GM12878 (cell line): ENCODE measurements at regions not wholly inside any gene's neighbourhood (a gene's known extent, or its start where the extent isn't known, plus 50 kb on each side); places are given as distances from the start of the nearest gene placed in this dataset.

Experiments
- ATAC-seq: fragments of 200-7000 bp; cut with Tn5 transposase; 3 replicates; pipeline ENCODE4 v1.9.1; 2020; ENCODE audit warnings: mild to moderate bottlenecking, moderate library complexity
- BruUV-seq: library from RNA; stranded (reverse); fragments of 400-500 nt; replicated peaks from 2 replicates; lab custom pipeline; 2021; lab: Mats Ljungman, UMichigan
- CTCF ChIA-PET: fragments of 300-600 bp; sonication (Branson Sonifier 250); formaldehyde crosslinking; extraction: SDS; loops from one replicate; lab custom pipeline; 2021; ENCODE audit warnings: inconsistent platforms; lab: Yijun Ruan, JAX
- POLR2A ChIA-PET: fragments of 350-600 bp; formaldehyde crosslinking; extraction: SDS; loops from one replicate; lab custom pipeline; 2021; ENCODE audit warnings: inconsistent platforms; lab: Charles Lee
- RAD21 ChIA-PET: fragments of 300-600 bp; sonication (Branson Sonifier 250); formaldehyde crosslinking; loops from one replicate; lab custom pipeline; 2023; ENCODE audit warnings: antibody characterized with exemption; ENCODE audit not compliant: unreplicated experiment; lab: Charles Lee
- SMC1A ChIA-PET: fragments of 300-600 bp; sonication (Branson Sonifier 250); formaldehyde crosslinking; loops from one replicate; lab custom pipeline; 2023; ENCODE audit not compliant: unreplicated experiment, uncharacterized antibody; lab: Charles Lee
- DNase-seq: peaks from one replicate; pipeline ENCODE4 v3.0.0-alpha.2; 2011; ENCODE audit warnings: low read depth, low spot score
- FAIRE-seq: peaks from 3 replicates; lab custom pipeline; 2011; peaks lifted over from hg19 to GRCh38; lab: Jason Lieb, UNC
- H2AFZ ChIP-seq: 2 replicates; pipeline ENCODE4 v1.6.0; 2011; ENCODE audit warnings: low read depth, low read length, control low read depth; ENCODE audit not compliant: control insufficient read depth
- H3K27ac ChIP-seq: 2 replicates; pipeline ENCODE4 v1.5.1; 2011; ENCODE audit warnings: control low read depth; ENCODE audit not compliant: control insufficient read depth, insufficient read depth
- H3K27me3 ChIP-seq, 2 experiments: replicated peaks in 1 of 2; 2 replicates each; pipeline versions ENCODE4 v1.6.0 to v1.6.1; 2011; ENCODE audit warnings: low read length in 1 of 2; ENCODE audit not compliant: control insufficient read depth in 2 of 2, insufficient read depth in 2 of 2
- H3K36me3 ChIP-seq, 2 experiments: 2 replicates each; pipeline ENCODE4 v1.5.1; 2011; ENCODE audit warnings: low read length in 1 of 2; ENCODE audit not compliant: control insufficient read depth in 2 of 2, insufficient read depth in 2 of 2
- H3K4me1 ChIP-seq: 2 replicates; pipeline ENCODE4 v1.6.1; 2011; ENCODE audit warnings: mild to moderate bottlenecking, low read length, moderate library complexity, mixed read lengths; ENCODE audit not compliant: control insufficient read depth, insufficient read depth
- H3K4me2 ChIP-seq: 2 replicates; pipeline ENCODE4 v1.6.0; 2011; ENCODE audit warnings: control low read depth; ENCODE audit not compliant: control insufficient read depth, insufficient read depth
- H3K4me3 ChIP-seq: fragments of 200-600 bp; sonication (generic); 2 replicates; pipeline ENCODE4 v1.5.1; 2016
- H3K79me2 ChIP-seq: 2 replicates; pipeline ENCODE4 v1.6.0; 2011; ENCODE audit warnings: low read length; ENCODE audit not compliant: control insufficient read depth, insufficient read depth
- H3K9ac ChIP-seq: 2 replicates; pipeline ENCODE4 v1.8.0; 2011; ENCODE audit warnings: low read length, control low read depth, mixed read lengths; ENCODE audit not compliant: control insufficient read depth, insufficient read depth
- H3K9me3 ChIP-seq: replicated peaks from 3 replicates; pipeline ENCODE4 v1.5.1; 2011; ENCODE audit warnings: mild to moderate bottlenecking, low read length; ENCODE audit not compliant: control insufficient read depth, insufficient read depth
- H4K20me1 ChIP-seq: 2 replicates; pipeline ENCODE4 v1.6.0; 2011; ENCODE audit not compliant: control insufficient read depth, insufficient read depth
- BACH1 ChIP-seq: fragments of 450-650 bp; IDR thresholded peaks from 2 replicates; pipeline ENCODE4 v1.6.1; 2017; ENCODE audit warnings: mild to moderate bottlenecking, borderline replicate concordance
- BRCA1 ChIP-seq: IDR thresholded peaks from 2 replicates; pipeline ENCODE4 v1.6.1; 2011; ENCODE audit warnings: low read depth, low read length, improper control_type of control experiment
- EED ChIP-seq: sonication (generic); IDR thresholded peaks from 2 replicates; pipeline ENCODE4 v1.6.1; 2016; ENCODE audit warnings: antibody characterized with exemption, low read depth
- FOXK2 ChIP-seq: fragments of 450-650 bp; IDR thresholded peaks from 2 replicates; pipeline ENCODE4 v1.6.1; 2017; ENCODE audit warnings: mild to moderate bottlenecking, moderate library complexity
- GATAD2B ChIP-seq: fragments of 450-650 bp; conservative IDR thresholded peaks from 2 replicates; pipeline ENCODE4 v1.6.1; 2017; ENCODE audit warnings: low read depth, mild to moderate bottlenecking, moderate library complexity
- MXI1 ChIP-seq: fragments of 150-350 bp; IDR thresholded peaks from 2 replicates; pipeline ENCODE4 v1.6.1; 2011; ENCODE audit warnings: low read depth, mild to moderate bottlenecking, inconsistent platforms, low read length, improper control_type of control experiment
- NFYA ChIP-seq: IDR thresholded peaks from 2 replicates; pipeline ENCODE4 v1.6.1; 2011; ENCODE audit warnings: low read depth, mild to moderate bottlenecking, low read length, improper control_type of control experiment, borderline replicate concordance
- SREBF1 ChIP-seq: IDR thresholded peaks from 2 replicates; pipeline ENCODE4 v1.6.1; 2012; ENCODE audit warnings: mild to moderate bottlenecking, low read length
- SRF ChIP-seq, 2 experiments: IDR thresholded peaks; 2 replicates each; pipeline ENCODE4 v1.6.1; 2011; ENCODE audit warnings: low read depth in 2 of 2, low read length in 2 of 2, mild to moderate bottlenecking in 1 of 2, moderate library complexity in 1 of 2
- YBX1 ChIP-seq: fragments of 450-650 bp; IDR thresholded peaks from 2 replicates; pipeline ENCODE4 v1.6.1; 2016; ENCODE audit warnings: antibody characterized with exemption
- ZNF622 ChIP-seq: fragments of 450-650 bp; IDR thresholded peaks from 2 replicates; pipeline ENCODE4 v1.6.1; 2017; ENCODE audit warnings: mild to moderate bottlenecking, inconsistent platforms
- WGBS: methylation state at CpG from one replicate; pipeline ENCODE4 v1.1.6; 2016; ENCODE audit warnings: low lambda C conversion rate; ENCODE audit not compliant: insufficient replicate concordance, insufficient coverage; ENCODE audit errors: missing lambda C conversion rate; 5-methylcytosine and 5-hydroxymethylcytosine counted together
- in situ Hi-C: fragments of 300-500 bp; cut with MboI; formaldehyde crosslinking; loops from 9 replicates; pipeline ENCODE4 v1.14.3; 2018; ENCODE audit warnings: mixed read lengths
- intact Hi-C: fragments of 100-400 bp; cut with micrococcal nuclease; formaldehyde crosslinking; loops from one replicate; pipeline ENCODE4 v1.14.2; 2022; ENCODE audit not compliant: unreplicated experiment
- TF ChIP-seq, protein P1 (sequence below): IDR thresholded peaks from 2 replicates; pipeline ENCODE4 v1.6.1; 2011; ENCODE audit warnings: borderline replicate concordance, low read depth, mild to moderate bottlenecking, moderate library complexity, low read length; ENCODE audit not compliant: insufficient read depth, poor library complexity, severe bottlenecking
- TF ChIP-seq, protein P2 (sequence below): fragments of 450-650 bp; IDR thresholded peaks from 2 replicates; pipeline ENCODE4 v1.6.1; 2017; ENCODE audit warnings: mild to moderate bottlenecking
- TF ChIP-seq, protein P3 (sequence below): fragments of 450-650 bp; IDR thresholded peaks from 2 replicates; pipeline ENCODE4 v1.6.1; 2014; ENCODE audit warnings: mild to moderate bottlenecking

DNA sequence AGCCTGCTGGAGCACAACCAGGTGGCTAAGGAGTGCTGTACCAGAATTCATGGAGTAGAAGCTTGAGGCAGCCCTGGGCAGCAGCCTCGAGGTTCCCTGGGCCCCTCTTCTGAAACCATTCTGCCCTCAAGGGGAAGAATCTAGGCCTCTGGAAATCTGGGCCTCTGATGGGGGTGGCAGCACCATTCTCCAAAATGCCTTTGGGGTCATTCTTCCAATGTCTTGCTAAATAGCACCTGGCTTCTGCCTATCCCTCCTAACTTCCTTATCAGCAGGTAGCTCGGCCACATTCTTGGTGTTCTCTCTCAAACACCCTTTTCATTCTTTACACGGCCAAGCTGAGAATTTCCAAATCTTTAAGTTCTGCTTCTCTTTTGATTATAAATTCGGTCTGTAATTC lies 473.6 kb downstream of the BCOR start:
- no peak overlapping the region for H3K27ac ChIP-seq
- CTCF ChIA-PET: no interaction called here
- TF ChIP-seq BACH1 (no peak), NFYA (no peak), YBX1 (no peak), ZNF622 (no peak)
- TF ChIP-seq, protein P1, sequence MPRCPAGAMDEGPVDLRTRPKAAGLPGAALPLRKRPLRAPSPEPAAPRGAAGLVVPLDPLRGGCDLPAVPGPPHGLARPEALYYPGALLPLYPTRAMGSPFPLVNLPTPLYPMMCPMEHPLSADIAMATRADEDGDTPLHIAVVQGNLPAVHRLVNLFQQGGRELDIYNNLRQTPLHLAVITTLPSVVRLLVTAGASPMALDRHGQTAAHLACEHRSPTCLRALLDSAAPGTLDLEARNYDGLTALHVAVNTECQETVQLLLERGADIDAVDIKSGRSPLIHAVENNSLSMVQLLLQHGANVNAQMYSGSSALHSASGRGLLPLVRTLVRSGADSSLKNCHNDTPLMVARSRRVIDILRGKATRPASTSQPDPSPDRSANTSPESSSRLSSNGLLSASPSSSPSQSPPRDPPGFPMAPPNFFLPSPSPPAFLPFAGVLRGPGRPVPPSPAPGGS: no peak
- TF ChIP-seq, all 136 proteins: peak for 0
- SMC1A ChIA-PET: no interaction called here
- DNase-seq (no peak), ATAC-seq (no peak), FAIRE-seq (no peak)
- H2AFZ ChIP-seq: no peak overlapping the region
- BruUV-seq: no TSS peak
- RAD21 ChIA-PET: no interaction called here
- H3K4me1 ChIP-seq: no peaks in the 10 kb centered on the region
- in situ Hi-C loops: no loop called here
- no peak overlapping the region for H3K4me2 ChIP-seq
- H3K36me3 ChIP-seq: no peaks in the 10 kb centered on the region
- POLR2A ChIA-PET: no interaction called here
- intact Hi-C loops: no loop called here
- no peaks in the 10 kb centered on the region for H3K27me3 ChIP-seq
- H3K9me3 ChIP-seq: no peaks in the 10 kb centered on the region; the same call in 2 of the 3 replicates
- no peaks in the 10 kb centered on the region; the same call in 1 of the 2 replicates for H4K20me1 ChIP-seq
- H3K79me2 ChIP-seq: no peaks in the 10 kb centered on the region
- no peak overlapping the region for H3K4me3 ChIP-seq
- no peak overlapping the region for H3K9ac ChIP-seq
- 17% methylated on average over 4 of the region's 4 CpGs for WGBS

DNA sequence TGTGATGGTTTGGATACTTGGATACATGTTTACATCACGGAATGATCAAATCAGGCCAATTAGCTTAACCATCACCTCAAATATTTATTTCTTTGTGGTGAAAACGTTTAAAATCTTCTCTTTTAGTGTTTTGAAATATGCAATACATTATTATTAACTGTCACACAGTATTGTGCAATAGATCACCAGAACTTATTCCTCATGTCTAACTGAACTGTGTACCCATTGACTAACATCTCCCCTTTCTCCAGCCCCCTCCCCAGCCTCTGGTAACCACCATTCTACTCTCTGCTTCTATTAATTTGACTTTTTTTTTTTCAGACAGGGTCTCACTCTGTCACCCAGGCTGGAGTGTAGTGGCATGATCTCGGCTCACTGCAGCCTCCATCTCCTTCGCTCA lies 471.9 kb downstream of the BCOR start:
- CTCF ChIA-PET: no interaction called here
- SMC1A ChIA-PET: no interaction called here
- Histone ChIP-seq H3K9me3 (no peaks in the 10 kb centered on the region), H3K4me3 (no peak overlapping the region), H3K9ac (no peak overlapping the region), H3K4me2 (no peak overlapping the region), H3K27ac (no peak overlapping the region), H3K36me3 (no peaks in the 10 kb centered on the region), H4K20me1 (no peaks in the 10 kb centered on the region), H3K4me1 (no peaks in the 10 kb centered on the region), H2AFZ (no peak overlapping the region), H3K27me3 (no peaks in the 10 kb centered on the region), H3K79me2 (no peaks in the 10 kb centered on the region)
- intact Hi-C loops: no loop called here
- BruUV-seq: no TSS peak
- no peak for ATAC-seq
- DNase-seq: no peak
- POLR2A ChIA-PET: no interaction called here
- RAD21 ChIA-PET: no interaction called here
- in situ Hi-C loops: no loop called here
- FAIRE-seq: no peak
- WGBS: 31% methylated on average over 4 of the region's 4 CpGs
- TF ChIP-seq SRF (IDR thresholded peaks at IDR 0.05; ENCODE audit: low read depth in 2 of 2, low read length in 2 of 2): no peak
- no peak for TF ChIP-seq MXI1
- TF ChIP-seq SREBF1: no peak
- TF ChIP-seq GATAD2B: no peak
- TF ChIP-seq, protein P2, sequence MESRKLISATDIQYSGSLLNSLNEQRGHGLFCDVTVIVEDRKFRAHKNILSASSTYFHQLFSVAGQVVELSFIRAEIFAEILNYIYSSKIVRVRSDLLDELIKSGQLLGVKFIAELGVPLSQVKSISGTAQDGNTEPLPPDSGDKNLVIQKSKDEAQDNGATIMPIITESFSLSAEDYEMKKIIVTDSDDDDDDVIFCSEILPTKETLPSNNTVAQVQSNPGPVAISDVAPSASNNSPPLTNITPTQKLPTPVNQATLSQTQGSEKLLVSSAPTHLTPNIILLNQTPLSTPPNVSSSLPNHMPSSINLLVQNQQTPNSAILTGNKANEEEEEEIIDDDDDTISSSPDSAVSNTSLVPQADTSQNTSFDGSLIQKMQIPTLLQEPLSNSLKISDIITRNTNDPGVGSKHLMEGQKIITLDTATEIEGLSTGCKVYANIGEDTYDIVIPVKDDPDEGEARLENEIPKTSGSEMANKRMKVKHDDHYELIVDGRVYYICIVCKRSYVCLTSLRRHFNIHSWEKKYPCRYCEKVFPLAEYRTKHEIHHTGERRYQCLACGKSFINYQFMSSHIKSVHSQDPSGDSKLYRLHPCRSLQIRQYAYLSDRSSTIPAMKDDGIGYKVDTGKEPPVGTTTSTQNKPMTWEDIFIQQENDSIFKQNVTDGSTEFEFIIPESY: no peak
- no peak for TF ChIP-seq FOXK2
- TF ChIP-seq, protein P1: no peak
- TF ChIP-seq, protein P3, sequence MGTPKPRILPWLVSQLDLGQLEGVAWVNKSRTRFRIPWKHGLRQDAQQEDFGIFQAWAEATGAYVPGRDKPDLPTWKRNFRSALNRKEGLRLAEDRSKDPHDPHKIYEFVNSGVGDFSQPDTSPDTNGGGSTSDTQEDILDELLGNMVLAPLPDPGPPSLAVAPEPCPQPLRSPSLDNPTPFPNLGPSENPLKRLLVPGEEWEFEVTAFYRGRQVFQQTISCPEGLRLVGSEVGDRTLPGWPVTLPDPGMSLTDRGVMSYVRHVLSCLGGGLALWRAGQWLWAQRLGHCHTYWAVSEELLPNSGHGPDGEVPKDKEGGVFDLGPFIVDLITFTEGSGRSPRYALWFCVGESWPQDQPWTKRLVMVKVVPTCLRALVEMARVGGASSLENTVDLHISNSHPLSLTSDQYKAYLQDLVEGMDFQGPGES: no peak
- no peak for TF ChIP-seq BRCA1
- TF ChIP-seq EED: no peak
